D341Med (cell line): ENCODE measurements at regions not wholly inside any gene's neighbourhood (a gene's known extent, or its start where the extent isn't known, plus 50 kb on each side); places are given as distances from the start of the nearest gene placed in this dataset.

ENCODE experiments used
- DNase-seq: peaks from one replicate; pipeline ENCODE4 v3.0.0; 2012; ENCODE audit warnings: low spot score

DNA sequence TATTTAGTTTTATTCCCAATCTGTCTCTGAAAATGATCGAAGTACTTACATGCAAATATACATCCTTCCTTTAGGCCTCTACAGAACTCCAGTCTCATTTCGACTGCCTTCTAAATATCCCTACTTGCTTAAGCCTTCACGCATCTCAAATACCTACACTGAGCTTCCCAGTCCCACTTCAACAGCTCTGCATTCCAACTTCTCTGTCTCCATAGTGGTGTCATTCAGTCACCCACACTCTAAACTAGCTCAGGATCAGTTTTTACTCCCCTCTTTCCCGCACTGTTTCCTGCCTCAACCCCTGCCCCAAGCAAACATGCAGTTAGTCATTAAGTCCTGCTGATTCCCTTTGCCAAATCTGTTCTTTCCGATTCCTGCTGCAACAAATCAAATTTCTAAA, 91.8 kb upstream of the PREP start:
- DNase-seq: no peak

GRCh38 chr6:105493736-105494135, 90.9 kb upstream of the PREP start:
- DNase-seq: no peak

DNA sequence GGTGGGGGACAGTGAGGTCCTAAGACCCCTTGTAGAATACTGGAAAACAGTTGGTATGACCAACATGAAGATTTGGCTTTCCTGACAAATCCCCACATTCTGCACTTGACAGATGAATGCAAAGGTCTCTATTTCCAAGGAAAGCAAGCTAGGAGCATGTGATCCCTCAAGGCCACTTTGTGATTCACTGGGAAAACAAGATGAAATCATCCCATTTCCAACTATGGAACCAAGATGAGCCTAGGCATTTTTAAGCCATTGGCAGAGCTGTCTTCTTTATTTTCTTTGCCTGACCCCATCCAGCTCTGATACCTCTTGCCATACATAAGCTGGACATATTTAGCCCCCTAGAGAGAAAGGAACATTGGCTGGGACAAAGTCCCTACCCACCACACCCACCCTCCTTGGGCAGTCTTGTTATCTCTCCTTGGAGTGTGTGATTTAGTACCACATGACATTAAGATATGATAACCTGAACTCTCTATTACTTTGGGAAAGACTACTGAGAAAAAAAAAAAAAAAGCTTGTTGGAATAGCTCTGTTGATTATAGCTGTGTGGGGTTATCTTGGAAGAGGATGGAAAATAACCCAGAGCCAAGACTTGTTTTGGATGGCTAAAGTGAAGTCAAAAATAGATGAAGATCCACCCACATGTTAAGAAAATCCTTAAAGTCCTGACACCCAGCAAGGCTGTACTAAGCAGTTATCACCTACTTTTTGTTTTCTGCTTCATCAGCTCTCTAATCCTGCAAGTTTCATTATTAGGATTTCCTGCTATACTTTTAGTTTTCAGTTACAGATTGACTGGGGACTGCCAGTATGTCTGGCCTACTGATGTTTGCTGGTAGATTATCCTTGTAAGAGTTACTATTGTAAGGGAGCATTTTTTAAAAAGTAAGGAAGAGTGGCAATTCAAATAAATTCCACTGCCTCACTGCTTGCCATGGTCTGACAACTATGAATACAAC, 90.1 kb upstream of the PREP start:
- no peak for DNase-seq

DNA sequence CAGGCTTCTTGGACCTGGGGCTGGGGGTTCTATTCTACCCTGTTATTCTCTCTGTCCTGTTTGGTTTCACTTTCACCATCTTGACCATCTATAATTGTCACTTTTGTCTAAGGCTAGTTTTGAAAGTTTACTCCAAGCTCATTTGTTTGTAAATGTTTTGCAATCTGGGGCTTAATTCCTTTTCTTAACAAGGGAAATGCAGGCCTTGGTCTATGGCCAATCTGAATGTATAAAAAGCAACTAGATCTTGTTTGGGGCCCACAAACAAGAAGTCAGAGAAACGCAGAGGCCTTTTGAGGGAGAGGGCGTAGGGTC, 86.3 kb upstream of the PREP start:
- DNase-seq: no peak

- no peak for DNase-seq
These were observed 85.8 kb upstream of the PREP start for GRCh38 chr6:105488516-105489215.

DNA sequence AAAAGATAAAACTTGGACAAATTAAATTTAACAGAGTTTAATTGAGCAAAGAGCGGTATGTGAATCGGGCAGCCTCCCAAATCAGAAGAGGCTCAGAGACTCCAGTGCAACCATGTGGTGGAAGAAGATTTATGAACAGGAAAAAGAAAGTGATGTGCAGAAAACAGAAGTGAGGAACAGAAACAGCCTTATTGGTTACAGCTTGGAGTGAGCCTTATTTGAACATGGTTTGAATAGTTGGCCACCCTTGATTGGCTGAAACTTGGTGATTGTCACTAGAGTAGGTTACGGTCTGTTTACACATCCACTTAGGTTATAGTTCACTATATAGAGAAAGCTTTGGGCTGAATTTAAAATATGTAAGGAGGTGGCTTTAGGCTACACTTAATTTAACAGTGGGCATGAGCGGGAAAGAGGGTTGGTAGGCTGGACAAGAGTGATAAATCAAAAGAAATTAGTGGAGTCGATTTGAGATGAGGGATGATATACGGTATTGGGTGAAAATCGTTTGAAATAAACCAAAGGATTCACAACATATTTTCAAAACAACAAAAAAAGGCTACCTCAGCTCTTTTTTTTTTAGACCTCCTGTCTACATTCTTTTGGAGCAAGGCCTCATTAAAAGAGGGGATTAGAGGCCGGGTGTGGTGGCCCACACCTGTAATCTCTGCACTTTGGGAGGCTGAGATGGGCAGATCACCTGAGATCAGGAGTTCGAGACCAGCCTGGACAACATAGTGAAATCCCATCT, 84.3 kb upstream of the PREP start:
- DNase-seq: no peak

- DNase-seq: no peak
These were observed 82.6 kb upstream of the PREP start for GRCh38 chr6:105485456-105485855.

DNA sequence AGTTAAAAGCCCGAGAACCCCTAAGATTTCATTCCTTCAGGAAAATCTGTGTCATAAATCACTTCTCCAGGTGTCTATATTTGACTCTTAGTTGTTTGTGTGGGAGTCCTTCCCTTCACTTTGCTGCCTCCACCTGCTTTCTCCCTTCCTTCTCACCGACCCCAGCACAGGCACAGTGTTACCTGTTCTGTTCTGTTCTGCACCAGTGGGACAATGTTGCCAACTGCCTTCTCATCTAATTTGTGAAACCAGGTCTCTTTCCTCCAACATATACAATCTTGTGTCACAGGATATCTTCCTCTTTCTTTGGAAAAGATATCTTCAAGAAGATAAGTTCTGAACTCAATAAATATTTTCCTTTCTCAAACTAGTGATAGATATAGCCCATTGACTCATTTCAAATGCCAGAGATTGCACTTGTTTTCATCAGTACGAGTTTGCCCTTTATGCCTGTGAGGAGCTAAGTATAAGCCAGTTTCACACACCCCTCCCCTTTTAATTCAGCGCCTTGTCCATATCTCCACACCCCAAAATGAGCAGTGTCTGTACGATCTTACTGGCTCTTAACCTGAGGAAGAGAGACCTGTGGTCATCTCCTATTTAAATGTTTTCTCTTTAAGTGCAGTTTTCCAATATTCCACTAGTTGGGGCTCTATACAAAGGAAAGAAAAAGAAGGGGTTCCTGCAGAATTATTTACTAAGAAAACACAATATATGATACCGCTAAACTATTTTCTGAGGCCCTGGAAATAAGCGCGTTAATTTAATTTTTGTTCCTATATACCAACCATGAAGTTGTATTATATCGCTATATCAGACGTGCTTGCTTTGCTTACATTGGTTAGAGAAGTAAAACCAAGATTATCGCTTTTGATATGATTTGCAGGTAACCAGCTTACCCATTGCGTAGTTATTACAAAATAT, 81.6 kb upstream of the PREP start:
- DNase-seq: peak; percentile 40

- no peak for DNase-seq
These were observed 80.6 kb upstream of the PREP start for GRCh38 chr6:105483492-105483891.

DNA sequence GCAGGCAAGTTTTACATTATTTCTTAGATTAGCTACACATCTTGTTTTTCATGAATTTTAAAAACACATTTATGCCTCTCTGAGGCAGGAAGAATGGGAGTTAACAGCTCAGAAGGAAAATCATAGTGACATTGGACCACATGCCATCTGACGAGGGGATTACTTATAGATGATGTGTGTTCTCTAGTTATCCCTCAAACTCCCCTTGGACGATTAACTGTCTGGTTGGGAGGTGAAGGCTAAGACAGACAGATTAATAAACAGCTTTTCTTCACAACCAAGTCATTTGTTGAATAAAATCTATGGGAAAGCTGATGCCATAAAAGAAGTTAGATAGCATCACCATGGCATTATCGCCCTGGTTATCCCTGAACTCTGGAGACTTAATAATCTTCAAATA, 80.0 kb upstream of the PREP start:
- no peak for DNase-seq

DNA sequence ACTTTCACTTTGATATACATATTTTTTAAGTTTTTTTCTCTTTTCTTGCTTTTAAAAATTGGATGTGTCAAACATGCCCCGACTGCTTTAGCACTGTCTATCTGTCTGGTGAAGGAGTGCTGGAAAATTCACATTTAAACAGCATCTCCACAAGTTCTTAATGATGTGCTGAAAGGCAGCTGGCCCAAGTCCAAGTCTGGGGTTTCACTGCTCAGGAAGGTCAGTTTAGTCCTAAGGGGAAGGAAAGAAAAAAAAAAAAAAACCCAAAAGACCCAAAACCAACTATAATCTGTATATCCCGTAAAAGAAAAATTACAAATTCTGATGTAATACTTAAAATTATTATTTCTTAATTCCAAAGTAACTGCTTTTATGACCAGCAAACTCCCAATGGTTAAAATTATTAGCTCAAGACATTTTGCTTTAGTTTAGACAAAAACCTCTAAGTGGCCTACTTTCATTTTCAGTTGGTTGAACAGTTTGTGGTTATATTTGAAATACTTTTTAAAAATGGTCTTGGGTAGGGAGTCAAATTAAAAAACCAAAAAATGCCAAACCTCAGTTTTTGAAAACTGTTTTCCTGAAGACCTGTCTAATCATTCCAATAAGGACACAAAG, 79.5 kb upstream of the PREP start:
- DNase-seq: no peak

DNA sequence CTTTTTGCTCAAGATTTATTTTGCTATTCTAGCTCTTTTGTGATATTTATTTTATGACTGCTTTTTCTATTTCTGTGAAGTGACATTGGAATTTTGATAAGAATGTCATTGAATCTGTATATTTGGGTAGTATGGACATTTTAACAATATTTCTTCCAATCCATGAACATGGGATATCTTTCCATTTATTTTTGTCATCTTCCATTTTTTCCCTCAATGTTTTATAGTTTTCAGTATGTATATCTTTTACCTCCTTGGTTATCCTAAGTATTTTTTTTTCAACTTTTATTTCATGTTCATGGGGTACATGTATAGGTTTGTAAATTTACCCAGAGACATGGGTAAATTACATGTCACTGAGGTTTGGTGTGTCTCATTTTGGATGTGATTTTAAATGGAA, 74.1 kb upstream of the PREP start:
- DNase-seq: no peak

DNA sequence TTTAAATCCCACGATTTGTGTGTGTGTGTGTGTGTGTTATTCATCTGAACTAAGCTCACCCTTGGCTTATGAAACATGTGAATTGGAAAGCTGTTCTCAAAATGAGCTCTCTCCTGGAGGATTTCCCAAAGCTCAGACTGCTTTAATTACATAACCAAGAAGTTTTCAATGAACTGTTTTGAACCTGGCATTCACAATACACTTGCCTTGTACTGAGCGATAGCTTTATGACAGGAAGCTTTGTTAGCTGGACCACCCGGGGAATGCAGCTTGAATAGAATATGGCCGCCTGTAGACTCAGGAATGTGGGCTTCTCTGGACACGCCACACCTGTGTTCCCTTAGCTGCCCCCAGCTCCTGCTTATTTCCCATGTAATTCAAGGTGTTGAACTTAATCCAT, 71.4 kb upstream of the PREP start:
- DNase-seq: no peak

GRCh38 chr6:105469946-105470345, 67.1 kb upstream of the PREP start:
- DNase-seq: no peak

DNA sequence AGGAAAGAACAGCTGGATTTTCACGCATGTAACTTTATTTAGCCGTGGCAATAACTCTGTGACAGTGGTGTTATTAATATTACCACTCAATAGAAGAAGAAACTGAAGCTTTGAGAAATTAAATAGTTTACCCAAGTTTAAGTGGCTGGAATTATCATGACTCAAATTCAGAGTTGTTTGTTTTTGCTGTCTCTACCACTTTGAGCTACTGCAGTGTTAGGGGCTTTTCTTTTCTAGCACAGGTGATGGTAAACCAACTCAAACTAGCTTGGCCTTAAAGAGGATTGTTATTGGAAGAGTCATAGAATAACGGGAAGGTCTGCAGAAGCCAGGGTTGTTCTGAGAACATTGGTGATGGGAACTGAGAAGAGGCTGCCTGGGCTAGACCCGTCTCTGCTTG, 66.0 kb upstream of the PREP start:
- DNase-seq: no peak

GRCh38 chr6:105460860-105461259, 58.0 kb upstream of the PREP start:
- DNase-seq: no peak

DNA sequence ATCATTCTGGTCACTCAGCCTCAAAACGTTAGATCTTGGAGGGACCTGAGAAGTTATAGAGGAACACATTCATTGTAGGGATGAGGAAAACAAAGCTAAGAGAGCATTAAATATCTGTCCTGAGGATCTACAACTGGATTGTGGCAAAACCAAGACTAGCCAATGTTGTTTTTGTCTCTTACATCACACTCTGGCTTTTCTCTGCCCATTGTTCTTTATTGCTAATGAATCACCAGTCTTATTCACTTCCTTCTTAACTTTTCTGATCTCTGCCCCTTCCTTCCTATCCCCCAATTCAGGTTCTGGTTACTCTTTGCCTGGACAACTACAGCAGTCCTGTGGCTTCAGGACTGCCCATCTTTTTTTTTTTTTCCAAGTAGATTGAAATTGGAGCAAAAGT, 57.0 kb upstream of the PREP start:
- no peak for DNase-seq

GRCh38 chr6:105459049-105459448, 56.2 kb upstream of the PREP start:
- DNase-seq: no peak

DNA sequence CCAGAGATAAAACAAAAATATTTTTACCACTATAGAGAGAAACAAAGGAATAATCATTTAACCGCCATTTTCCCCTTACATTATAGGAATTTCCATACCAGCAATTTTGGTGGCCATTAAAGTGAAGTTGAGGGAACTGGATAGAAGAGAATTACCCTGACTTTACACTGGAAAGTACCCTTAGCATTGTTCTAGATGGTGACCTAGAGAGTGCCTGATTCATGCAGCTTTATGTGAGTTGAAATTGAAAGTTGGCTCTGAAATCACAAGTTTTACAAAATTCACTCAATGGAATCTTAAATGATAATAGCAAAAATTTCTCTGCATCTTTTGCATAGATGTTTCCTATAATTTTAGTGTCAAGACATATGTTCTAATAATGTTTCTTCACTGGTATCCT, 55.7 kb upstream of the PREP start:
- no peak for DNase-seq

- DNase-seq: no peak
These were observed 55.2 kb upstream of the PREP start for GRCh38 chr6:105458084-105458483.

GRCh38 chr6:105453968-105454367, 51.1 kb upstream of the PREP start:
- no peak for DNase-seq
